ENCODE measurements at regions not wholly inside any gene's neighbourhood (a gene's known extent, or its start where the extent isn't known, plus 50 kb on each side); places are given as distances from the start of the nearest gene placed in this dataset.

- TF ChIP-seq CTCF (IDR thresholded peaks at IDR 0.05; ENCODE audit: low read depth, low read length, poor library complexity, severe bottlenecking) (no peak), EZH2phosphoT487 (IDR thresholded peaks at IDR 0.05; ENCODE audit: borderline replicate concordance, low read length) (no peak)
Measured at GRCh38 chr19:30174357-30174645, 197.9 kb upstream of the ZNF536 start.

Data from DOHH2 (cell line).